ENCODE measurements at regions not wholly inside any gene's neighbourhood (a gene's known extent, or its start where the extent isn't known, plus 50 kb on each side); places are given as distances from the start of the nearest gene placed in this dataset.
"Not testable (repeated sequence)": the region's sequence is repeated elsewhere in the genome, so short reads cannot be mapped to it uniquely, and the experiment has no call there.

DNA sequence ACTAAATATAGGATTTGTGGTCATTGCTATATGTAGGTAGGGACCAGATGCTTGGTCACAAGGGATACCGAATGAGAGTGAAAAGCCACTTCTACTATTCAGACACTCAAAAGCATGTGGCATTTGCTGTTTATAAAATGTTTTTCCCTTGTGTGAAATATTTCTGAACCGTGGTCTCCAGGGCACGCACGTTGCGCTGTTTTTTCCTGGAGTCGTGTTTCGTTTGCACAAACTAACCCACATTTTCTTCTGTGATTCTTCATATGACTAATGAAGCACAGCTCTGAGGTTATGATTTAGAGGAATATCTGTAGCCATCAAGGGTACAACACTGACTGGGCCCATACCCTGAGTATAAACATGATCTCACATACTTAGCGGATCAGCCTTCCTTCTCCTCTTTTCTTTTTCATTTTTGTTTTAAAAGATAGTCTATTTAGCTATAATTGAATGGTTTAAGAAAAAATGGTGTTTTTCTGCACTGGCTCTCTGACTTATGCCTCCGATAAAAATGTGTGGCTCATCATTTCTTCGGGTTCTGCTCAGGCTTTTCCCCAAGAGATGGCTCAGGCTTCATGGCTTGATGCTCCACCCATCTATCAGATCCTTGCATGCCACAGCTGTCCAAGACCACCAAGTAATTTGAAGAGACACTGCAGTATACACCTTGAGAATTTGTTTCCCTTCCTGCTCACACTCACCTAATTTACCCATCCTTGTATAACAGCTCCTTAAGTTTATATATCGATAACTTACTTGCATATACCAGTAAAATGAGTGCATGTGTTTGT, 59.9 kb upstream of the HBS1L start:
- peak; percentile 84 for FAIRE-seq
- TF ChIP-seq POLR2AphosphoS5 (IDR thresholded peaks at IDR 0.05; ENCODE audit: low read depth, low read length) (no peak), SPI1 (IDR thresholded peaks at IDR 0.05; ENCODE audit: low read depth, low read length) (no peak), TAF1 (IDR thresholded peaks at IDR 0.05; ENCODE audit: low read depth, low read length) (no peak), POU2F2 (IDR thresholded peaks at IDR 0.05; ENCODE audit: low read depth, low read length) (no peak), PAX5 (IDR thresholded peaks at IDR 0.05; ENCODE audit: insufficient read depth, low read length, severe bottlenecking) (no peak), POLR2A (IDR thresholded peaks at IDR 0.05; ENCODE audit: low read depth, low read length) (no peak)
- DNase-seq (ENCODE audit: insufficient read length, low spot score) = no peak

DNA sequence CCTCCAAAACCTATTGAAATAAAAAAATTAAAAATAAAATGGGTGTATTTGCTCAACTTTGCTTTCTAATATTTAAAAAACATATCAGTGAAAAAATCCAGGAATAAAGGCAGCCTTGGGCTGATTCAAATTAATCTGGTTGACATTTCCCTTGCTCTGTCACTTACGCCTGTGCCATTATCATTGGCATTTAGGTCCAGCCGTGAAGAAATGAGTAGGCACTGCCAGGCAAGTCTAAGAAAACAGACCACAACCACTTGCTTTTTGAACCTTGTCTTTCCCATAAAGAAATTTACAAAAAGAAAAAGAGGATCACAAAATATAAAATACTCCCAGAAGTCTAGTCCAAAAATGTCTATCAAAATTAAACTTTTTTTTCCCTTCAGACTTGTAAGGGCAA, 59.2 kb upstream of the HBS1L start:
- no peak for TF ChIP-seq POLR2A (IDR thresholded peaks at IDR 0.05; ENCODE audit: low read depth, low read length)
- TF ChIP-seq POLR2AphosphoS5 (IDR thresholded peaks at IDR 0.05; ENCODE audit: low read depth, low read length) = no peak
- TF ChIP-seq PAX5 (IDR thresholded peaks at IDR 0.05; ENCODE audit: insufficient read depth, low read length, severe bottlenecking) = no peak
- TF ChIP-seq TAF1 (IDR thresholded peaks at IDR 0.05; ENCODE audit: low read depth, low read length) = no peak
- TF ChIP-seq SPI1 (IDR thresholded peaks at IDR 0.05; ENCODE audit: low read depth, low read length) = no peak
- no peak for TF ChIP-seq POU2F2 (IDR thresholded peaks at IDR 0.05; ENCODE audit: low read depth, low read length)
- DNase-seq (ENCODE audit: insufficient read length, low spot score) (no peak), FAIRE-seq (no peak)

DNA sequence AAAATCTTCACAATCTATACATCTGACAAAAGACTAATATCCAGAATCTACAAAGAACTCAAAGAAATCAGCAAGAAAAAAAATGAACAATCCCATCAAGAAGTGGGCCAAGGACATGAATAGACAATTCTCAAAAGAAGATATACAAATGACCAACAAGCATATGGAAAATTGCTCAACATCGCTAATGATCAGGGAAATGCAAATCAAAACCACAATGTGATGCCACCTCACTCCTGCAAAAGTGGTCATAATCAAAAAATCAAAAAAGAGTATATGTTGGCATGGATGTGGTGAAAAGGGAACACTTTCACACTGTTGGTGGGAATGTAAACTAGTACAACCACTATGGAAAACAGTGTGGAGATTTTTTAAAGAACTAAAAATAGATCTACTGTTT, 58.3 kb upstream of the HBS1L start:
- FAIRE-seq; DNase-seq (ENCODE audit: insufficient read length, low spot score): not testable (repeated sequence)

DNA sequence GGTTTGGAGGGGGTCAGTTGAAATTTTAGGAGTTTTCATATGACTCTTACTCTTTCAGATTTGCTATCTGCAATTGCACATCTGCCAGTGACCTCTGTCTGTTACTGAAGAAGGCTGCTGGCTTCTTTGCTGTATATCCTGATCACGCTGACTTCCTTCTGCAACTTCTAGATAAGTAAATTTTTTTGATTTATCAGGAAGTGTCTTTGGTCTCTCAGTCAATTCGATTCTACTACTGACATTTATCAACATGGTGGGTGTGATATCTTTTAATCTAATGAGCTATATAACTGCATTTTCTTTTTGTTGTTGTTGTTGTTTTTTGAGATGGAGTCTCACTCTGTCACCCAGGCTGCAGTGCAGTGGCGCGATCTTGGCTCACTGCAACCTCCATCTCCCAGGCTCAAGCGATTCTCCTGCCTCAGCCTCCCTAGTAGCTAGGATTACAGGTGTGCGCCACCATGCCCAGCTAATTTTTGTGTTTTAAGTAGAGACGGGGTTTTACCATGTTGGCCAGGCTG, 55.7 kb upstream of the HBS1L start:
- FAIRE-seq; DNase-seq (ENCODE audit: insufficient read length, low spot score): not testable (repeated sequence)

DNA sequence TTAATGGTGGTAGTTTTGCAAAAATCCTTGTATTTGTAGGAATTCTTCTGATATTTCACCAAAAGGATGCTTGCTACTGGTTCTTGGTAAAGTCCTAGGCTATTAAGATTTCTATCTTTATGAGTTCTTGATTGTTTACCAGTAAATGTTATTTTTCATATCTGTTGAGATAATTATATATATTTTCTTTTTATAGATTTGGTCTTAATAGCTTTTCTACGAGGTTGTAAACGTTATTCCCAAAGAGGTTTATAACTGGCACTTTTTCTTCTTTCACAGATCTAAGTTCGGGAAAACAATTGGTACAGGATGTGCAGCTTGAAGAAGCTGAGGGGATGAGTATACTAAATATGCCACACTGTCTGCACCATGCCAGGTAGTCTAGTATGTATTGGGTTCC, 55.1 kb upstream of the HBS1L start:
- FAIRE-seq (no peak), DNase-seq (ENCODE audit: insufficient read length, low spot score) (no peak)
- no peak for TF ChIP-seq POU2F2 (IDR thresholded peaks at IDR 0.05; ENCODE audit: low read depth, low read length)
- no peak for TF ChIP-seq POLR2AphosphoS5 (IDR thresholded peaks at IDR 0.05; ENCODE audit: low read depth, low read length)
- no peak for TF ChIP-seq POLR2A (IDR thresholded peaks at IDR 0.05; ENCODE audit: low read depth, low read length)
- TF ChIP-seq PAX5 (IDR thresholded peaks at IDR 0.05; ENCODE audit: insufficient read depth, low read length, severe bottlenecking) = no peak
- no peak for TF ChIP-seq TAF1 (IDR thresholded peaks at IDR 0.05; ENCODE audit: low read depth, low read length)
- no peak for TF ChIP-seq SPI1 (IDR thresholded peaks at IDR 0.05; ENCODE audit: low read depth, low read length)

DNA sequence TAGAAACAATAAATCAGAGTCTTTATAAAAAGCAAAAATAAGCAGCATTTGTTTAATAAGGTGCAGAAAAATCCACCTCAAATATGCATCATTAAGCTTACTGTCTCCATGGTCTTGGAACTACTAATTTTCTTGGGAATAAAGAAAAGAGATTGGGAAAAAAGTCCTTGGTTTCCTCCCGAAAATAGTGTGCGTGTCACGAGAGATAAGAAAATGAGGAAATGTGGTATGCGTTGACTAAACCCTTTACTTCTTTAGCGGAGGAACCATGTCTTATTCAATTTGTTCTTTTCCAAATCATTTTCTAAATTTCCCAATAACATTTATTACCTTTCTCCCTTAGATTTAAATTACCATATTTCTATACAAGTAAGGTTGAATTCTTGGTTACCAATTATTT, 54.1 kb upstream of the HBS1L start:
- DNase-seq (ENCODE audit: insufficient read length, low spot score) (no peak), FAIRE-seq (no peak)
- TF ChIP-seq POLR2AphosphoS5 (IDR thresholded peaks at IDR 0.05; ENCODE audit: low read depth, low read length) = no peak
- no peak for TF ChIP-seq POLR2A (IDR thresholded peaks at IDR 0.05; ENCODE audit: low read depth, low read length)
- TF ChIP-seq SPI1 (IDR thresholded peaks at IDR 0.05; ENCODE audit: low read depth, low read length) = no peak

DNA sequence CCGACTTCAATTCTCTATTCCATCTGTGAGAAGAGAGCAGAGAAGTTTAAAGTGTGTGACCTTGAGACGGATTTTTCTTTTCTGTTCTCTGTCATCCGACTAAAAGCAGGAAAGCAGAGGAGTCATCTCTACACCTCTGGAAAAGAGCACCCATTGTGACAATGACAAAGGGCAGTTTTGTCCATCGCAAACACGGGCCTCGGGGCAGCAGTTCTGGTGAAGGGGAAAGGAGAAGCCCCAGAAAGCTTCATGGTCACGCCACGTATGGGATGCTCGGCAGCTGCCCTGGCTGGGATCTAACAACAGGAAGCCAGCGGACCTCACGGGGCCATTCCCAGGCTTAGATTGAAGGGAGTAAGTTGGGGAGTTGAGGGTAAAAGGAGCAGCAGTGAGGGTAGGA, 52.0 kb upstream of the HBS1L start:
- no peak for FAIRE-seq
- TF ChIP-seq PAX5 (IDR thresholded peaks at IDR 0.05; ENCODE audit: insufficient read depth, low read length, severe bottlenecking) = no peak
- no peak for DNase-seq (ENCODE audit: insufficient read length, low spot score)

DNA sequence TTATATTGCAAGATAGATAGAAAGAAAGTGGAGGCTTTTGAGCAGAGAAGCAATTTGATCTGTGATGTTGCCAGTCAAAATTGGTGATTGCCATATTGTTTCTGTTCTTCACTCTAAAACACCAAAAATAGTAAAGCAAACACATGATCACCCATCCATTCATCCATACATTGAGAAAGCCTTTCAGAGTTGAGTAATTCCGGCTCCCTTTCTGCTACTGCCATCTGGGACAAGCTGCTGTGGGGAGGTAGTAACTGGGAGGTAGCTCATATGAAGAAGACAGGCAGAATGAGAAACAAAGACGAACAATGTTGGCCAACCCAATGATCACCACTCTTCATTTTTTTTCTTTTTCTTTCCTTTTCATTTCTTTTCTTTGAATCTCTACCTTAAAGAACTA, 51.1 kb upstream of the HBS1L start:
- FAIRE-seq (peak; percentile 26), DNase-seq (ENCODE audit: insufficient read length, low spot score) (no peak)
- TF ChIP-seq PAX5 (IDR thresholded peaks at IDR 0.05; ENCODE audit: insufficient read depth, low read length, severe bottlenecking) = no peak
- TF ChIP-seq POLR2AphosphoS5 (IDR thresholded peaks at IDR 0.05; ENCODE audit: low read depth, low read length) = no peak
- TF ChIP-seq POU2F2 (IDR thresholded peaks at IDR 0.05; ENCODE audit: low read depth, low read length) = no peak
- no peak for TF ChIP-seq TAF1 (IDR thresholded peaks at IDR 0.05; ENCODE audit: low read depth, low read length)
- no peak for TF ChIP-seq POLR2A (IDR thresholded peaks at IDR 0.05; ENCODE audit: low read depth, low read length)
- TF ChIP-seq SPI1 (IDR thresholded peaks at IDR 0.05; ENCODE audit: low read depth, low read length) = no peak

DNA sequence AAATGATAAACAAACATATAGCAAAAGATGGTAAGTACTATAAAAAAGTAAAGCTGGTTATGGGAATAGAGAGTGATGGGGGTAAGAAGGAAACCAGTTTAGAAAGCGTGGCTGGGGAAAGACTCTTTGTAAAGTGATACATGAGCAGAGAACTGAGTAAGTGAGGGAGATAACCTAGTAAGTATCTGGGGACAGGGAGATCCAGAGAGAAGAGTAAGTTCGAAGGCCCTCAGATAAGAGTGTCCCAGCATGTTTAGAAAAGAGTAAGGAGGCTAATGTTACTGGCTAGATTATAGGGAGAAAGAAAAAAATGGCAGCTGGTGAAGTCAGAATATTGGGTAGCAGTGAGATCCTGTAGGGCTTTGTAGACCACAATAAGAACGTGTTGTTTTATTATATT, 50.7 kb upstream of the HBS1L start:
- no peak for FAIRE-seq
- TF ChIP-seq POLR2A (IDR thresholded peaks at IDR 0.05; ENCODE audit: low read depth, low read length) = no peak
- TF ChIP-seq POLR2AphosphoS5 (IDR thresholded peaks at IDR 0.05; ENCODE audit: low read depth, low read length) = no peak
- no peak for TF ChIP-seq PAX5 (IDR thresholded peaks at IDR 0.05; ENCODE audit: insufficient read depth, low read length, severe bottlenecking)
- no peak for TF ChIP-seq POU2F2 (IDR thresholded peaks at IDR 0.05; ENCODE audit: low read depth, low read length)

More for the DNA sequence above, 50.7 kb upstream of the HBS1L start:
- DNase-seq (ENCODE audit: insufficient read length, low spot score) = no peak

All from GM12891 (cell line).